ENCODE measurements at regions not wholly inside any gene's neighbourhood (a gene's known extent, or its start where the extent isn't known, plus 50 kb on each side); places are given as distances from the start of the nearest gene placed in this dataset.

DNA sequence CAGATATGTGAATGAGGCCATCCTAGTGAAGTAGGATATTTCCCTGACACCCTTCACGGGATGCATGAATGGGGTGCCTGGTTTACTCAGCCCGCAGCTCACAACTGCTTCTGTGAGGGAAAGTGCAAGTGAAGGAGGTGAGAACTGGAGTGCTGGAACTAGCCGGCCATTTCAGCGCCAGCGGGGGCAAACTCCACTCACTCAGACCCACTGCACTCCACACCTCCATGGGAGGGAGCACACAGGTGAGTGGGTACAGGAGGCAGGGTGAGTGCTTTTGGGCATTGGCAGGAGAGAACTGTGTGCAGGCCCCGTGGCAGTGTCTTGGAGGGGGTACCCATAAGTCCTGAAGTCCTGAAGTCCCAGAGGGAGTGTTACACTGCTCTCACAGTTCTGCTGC, 1008.4 kb downstream of the SLC6A15 start:
- intact Hi-C loops (cut with DNase I; ENCODE audit: low total_unique reads), result no loop called here
- Histone ChIP-seq H3K27ac (no peak overlapping the region), H3K9me3 (peaks cover 0 to 16% (median under 1%) of the 10 kb centered on the region in 8 donors), H3K36me3 (no peaks in the 10 kb centered on the region), H3K4me1 (no peaks in the 10 kb centered on the region), H3K4me3 (no peak overlapping the region), H3K27me3 (replicated peaks in 1 of 7) (no peaks in the 10 kb centered on the region)
- DNase-seq, result no peak
- WGBS, 5 donors, result 74 to 80% (median 77%) methylated on average over 6 of the region's 6 CpGs
- TF ChIP-seq POLR2AphosphoS5 (IDR thresholded peaks at IDR 0.05) (no peak), POLR2A (IDR thresholded peaks at IDR 0.05) (no peak)
- TF ChIP-seq, protein P1, sequence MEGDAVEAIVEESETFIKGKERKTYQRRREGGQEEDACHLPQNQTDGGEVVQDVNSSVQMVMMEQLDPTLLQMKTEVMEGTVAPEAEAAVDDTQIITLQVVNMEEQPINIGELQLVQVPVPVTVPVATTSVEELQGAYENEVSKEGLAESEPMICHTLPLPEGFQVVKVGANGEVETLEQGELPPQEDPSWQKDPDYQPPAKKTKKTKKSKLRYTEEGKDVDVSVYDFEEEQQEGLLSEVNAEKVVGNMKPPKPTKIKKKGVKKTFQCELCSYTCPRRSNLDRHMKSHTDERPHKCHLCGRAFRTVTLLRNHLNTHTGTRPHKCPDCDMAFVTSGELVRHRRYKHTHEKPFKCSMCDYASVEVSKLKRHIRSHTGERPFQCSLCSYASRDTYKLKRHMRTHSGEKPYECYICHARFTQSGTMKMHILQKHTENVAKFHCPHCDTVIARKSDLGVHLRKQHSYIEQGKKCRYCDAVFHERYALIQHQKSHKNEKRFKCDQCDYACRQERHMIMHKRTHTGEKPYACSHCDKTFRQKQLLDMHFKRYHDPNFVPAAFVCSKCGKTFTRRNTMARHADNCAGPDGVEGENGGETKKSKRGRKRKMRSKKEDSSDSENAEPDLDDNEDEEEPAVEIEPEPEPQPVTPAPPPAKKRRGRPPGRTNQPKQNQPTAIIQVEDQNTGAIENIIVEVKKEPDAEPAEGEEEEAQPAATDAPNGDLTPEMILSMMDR (IDR thresholded peaks at IDR 0.05 in 8 of 11, conservative IDR thresholded peaks at IDR 0.05 in 3 of 11), result no peak

DNA sequence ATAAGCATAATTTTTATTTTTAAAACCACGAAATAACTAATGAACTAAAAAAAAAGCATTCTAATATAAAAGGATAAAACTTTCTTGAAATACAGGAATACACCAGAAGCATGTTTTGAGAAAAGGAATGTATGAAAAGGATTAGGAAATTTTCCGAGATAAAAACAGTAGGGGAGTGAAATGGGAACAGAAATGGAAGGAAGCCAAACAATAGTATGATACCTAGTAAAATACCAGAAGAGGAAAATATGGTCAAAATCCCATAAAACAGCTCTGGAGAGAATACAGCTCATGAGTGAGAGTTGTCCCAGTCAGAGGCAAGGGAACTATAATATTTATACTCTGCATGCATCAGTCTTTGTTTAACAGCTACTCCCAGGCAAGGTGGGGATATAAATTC, 1016.2 kb downstream of the SLC6A15 start:
- Histone ChIP-seq H3K36me3 (no peaks in the 10 kb centered on the region), H3K4me3 (no peak overlapping the region), H3K27ac (no peak overlapping the region), H3K9me3 (peaks cover 0 to 20% (median 5%) of the 10 kb centered on the region in 8 donors), H3K27me3 (replicated peaks in 1 of 7) (no peaks in the 10 kb centered on the region), H3K4me1 (no peaks in the 10 kb centered on the region)
- WGBS, 5 donors, result 53 to 70% (median 56%) methylated on average over 2 of the region's 2 CpGs
- TF ChIP-seq, protein P1 (IDR thresholded peaks at IDR 0.05 in 8 of 11, conservative IDR thresholded peaks at IDR 0.05 in 3 of 11), result no peak
- no peak for TF ChIP-seq POLR2AphosphoS5 (IDR thresholded peaks at IDR 0.05)
- TF ChIP-seq POLR2A (IDR thresholded peaks at IDR 0.05), result no peak
- DNase-seq, result no peak
- intact Hi-C loops (cut with DNase I; ENCODE audit: low total_unique reads), result no loop called here

DNA sequence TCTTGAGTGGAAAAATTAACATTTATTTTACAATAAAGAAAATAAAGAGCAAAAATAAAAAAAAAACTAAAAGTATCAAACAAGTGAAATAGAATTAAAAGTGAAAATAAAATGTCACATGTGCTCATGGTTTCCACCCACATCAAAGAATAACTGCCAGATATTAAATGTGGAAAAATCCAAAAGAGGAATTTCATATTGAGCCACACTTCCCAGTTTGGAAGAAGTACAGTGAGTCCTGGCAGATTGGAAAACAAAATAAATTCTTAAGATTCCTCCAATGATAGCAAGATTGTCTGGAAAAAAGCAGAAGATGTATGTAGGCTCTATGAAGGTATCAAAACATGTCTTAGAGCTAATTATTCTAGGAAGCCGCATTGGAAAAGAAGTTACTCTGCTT, 1019.5 kb downstream of the SLC6A15 start:
- Histone ChIP-seq H3K27me3 (replicated peaks in 1 of 7) (no peaks in the 10 kb centered on the region), H3K4me1 (no peaks in the 10 kb centered on the region), H3K9me3 (peaks cover 0 to 19% (median 5%) of the 10 kb centered on the region in 8 donors), H3K4me3 (no peak overlapping the region), H3K27ac (no peak overlapping the region), H3K36me3 (no peaks in the 10 kb centered on the region)
- 0 to 46% (median 0%) methylated on average over 1 of the region's 1 CpG for WGBS, 5 donors
- no peak for DNase-seq
- TF ChIP-seq POLR2AphosphoS5 (IDR thresholded peaks at IDR 0.05) (no peak), POLR2A (IDR thresholded peaks at IDR 0.05) (no peak)
- TF ChIP-seq, protein P1 (IDR thresholded peaks at IDR 0.05 in 8 of 11, conservative IDR thresholded peaks at IDR 0.05 in 3 of 11), result no peak
- intact Hi-C loops (cut with DNase I; ENCODE audit: low total_unique reads), result no loop called here

DNA sequence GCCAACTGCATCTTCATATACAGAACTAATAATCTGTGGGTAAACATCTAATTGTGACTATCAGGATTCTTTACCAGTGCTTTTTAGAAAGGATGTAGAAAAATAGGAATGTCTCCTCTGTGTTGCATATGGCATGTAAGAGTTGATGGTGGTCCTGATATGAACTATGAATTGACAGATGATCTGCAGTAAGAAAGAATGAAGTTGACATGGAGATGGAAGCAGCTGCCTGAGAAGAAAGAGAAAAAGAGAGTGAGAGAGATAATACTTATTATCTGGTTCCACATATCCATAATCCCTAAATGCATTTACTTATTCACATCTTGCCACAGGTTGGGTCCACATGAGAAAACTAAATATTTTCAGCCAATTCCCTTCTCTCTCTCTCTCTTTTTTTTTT, 1022.9 kb downstream of the SLC6A15 start:
- no peak overlapping the region for H3K4me3 ChIP-seq
- no peaks in the 10 kb centered on the region for H3K27me3 ChIP-seq (replicated peaks in 1 of 7)
- DNase-seq, result no peak
- H3K4me1 ChIP-seq, result no peaks in the 10 kb centered on the region
- H3K36me3 ChIP-seq, result no peaks in the 10 kb centered on the region
- intact Hi-C loops (cut with DNase I; ENCODE audit: low total_unique reads), result no loop called here
- H3K27ac ChIP-seq, result no peak overlapping the region
- TF ChIP-seq POLR2A (IDR thresholded peaks at IDR 0.05) (no peak), POLR2AphosphoS5 (IDR thresholded peaks at IDR 0.05) (no peak)
- TF ChIP-seq, protein P1 (IDR thresholded peaks at IDR 0.05 in 8 of 11, conservative IDR thresholded peaks at IDR 0.05 in 3 of 11), result no peak
- peaks cover 0 to 19% (median 5%) of the 10 kb centered on the region in 8 donors for H3K9me3 ChIP-seq

Data from spleen (tissue), 11 donors.